Mesodermal cell (in vitro differentiated cells): ENCODE measurements at regions not wholly inside any gene's neighbourhood (a gene's known extent, or its start where the extent isn't known, plus 50 kb on each side); places are given as distances from the start of the nearest gene placed in this dataset.

Experiments
- H3K27ac ChIP-seq: 2 replicates; pipeline ENCODE4 v1.7.0; 2013; ENCODE audit warnings: mild to moderate bottlenecking, low read depth, low read length, moderate library complexity; ENCODE audit not compliant: severe bottlenecking
- H3K36me3 ChIP-seq: 2 replicates; pipeline ENCODE4 v1.7.1; 2013; ENCODE audit warnings: mild to moderate bottlenecking, low read length, moderate library complexity; ENCODE audit not compliant: control insufficient read depth, insufficient read depth
- H3K4me1 ChIP-seq: one replicate; pipeline ENCODE4 v1.7.1; 2013; ENCODE audit warnings: mild to moderate bottlenecking, low read length; ENCODE audit not compliant: insufficient read depth, control insufficient read depth, poor library complexity, severe bottlenecking
- H3K4me3 ChIP-seq: 2 replicates; pipeline ENCODE4 v1.7.0; 2013; ENCODE audit warnings: low read length, control low read depth, mild to moderate bottlenecking; ENCODE audit not compliant: insufficient read depth, poor library complexity, severe bottlenecking; ENCODE audit errors: extremely low read depth
- H3K9me3 ChIP-seq: 2 replicates; pipeline ENCODE4 v1.7.1; 2013; ENCODE audit warnings: mild to moderate bottlenecking, low read length, moderate library complexity; ENCODE audit not compliant: control insufficient read depth
- WGBS, 2 experiments: methylation state at CpG; one replicate each; pipeline ENCODE4 v1.1.5; 2013; ENCODE audit warnings: missing lambda C conversion rate in 2 of 2; ENCODE audit not compliant: insufficient coverage in 2 of 2; 5-methylcytosine and 5-hydroxymethylcytosine counted together

DNA sequence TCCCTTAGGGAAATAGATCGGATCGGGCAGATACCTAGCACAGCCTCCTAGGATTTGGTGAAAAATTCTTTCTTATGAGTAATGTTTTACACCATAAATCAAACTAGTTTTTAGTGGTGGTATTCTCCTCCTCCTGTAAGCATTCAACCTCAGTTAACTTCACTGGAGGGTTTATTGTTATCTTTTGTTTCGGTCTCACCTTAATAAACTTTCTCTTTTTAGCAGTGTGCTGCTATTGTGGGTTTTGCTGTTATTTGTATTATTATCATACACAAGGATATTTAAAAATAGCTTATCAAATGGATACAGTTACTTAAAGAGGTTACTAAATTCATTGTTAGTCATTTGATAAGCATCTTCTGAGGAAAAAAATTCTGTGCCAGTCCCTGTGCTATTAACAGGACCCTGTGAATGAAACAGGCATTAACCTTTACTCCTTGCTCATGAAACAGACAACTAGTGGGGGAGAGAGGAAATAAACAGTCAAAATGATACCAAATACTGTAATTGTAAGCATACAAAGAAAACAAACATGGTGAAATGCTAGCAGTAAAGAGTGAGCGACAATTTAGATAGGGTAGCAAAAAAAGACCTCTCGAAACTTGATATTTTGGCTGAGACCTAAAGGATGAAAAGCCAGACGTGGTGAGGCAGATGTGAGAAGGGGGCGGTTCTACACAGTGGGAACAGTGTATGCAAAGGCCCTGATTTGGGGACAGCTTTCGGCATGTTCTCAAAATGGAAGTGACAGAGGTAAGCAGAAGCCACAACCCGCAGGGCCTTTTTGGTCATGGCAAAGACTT is 178.7 kb upstream of the SOX5 start:
- peaks cover 3% of the 10 kb centered on the region for H3K4me1 ChIP-seq
- H3K9me3 ChIP-seq: no peaks in the 10 kb centered on the region
- 93% methylated on average over 6 of the region's 9 CpGs for WGBS, 2 experiments
- H3K27ac ChIP-seq: no peak overlapping the region
- H3K4me3 ChIP-seq: no peak overlapping the region
- no peaks in the 10 kb centered on the region for H3K36me3 ChIP-seq

DNA sequence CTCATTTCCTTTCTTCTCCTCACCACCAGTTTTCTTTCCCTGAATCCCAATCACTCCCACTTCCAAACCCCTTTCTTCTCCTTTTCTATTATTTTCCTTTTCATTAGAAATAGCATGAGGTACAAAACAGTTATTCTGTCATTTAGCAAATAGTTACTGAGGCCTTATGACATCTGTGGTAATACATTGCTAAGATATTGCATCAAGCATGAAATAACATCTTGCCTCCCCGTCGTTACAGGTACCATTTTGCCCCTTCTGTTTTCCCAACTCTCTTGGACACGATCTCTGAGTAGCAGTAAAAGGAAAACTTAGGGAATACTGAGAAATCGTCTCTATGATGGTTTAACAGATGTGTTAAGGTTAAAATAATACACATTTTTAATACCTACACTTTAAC is 175.8 kb upstream of the SOX5 start:
- WGBS, 2 experiments: 100% methylated on average over 1 to 3 of the region's 4 CpGs
- Histone ChIP-seq H3K4me1 (no peaks in the 10 kb centered on the region), H3K9me3 (no peaks in the 10 kb centered on the region), H3K36me3 (no peaks in the 10 kb centered on the region), H3K4me3 (no peak overlapping the region), H3K27ac (no peak overlapping the region)

DNA sequence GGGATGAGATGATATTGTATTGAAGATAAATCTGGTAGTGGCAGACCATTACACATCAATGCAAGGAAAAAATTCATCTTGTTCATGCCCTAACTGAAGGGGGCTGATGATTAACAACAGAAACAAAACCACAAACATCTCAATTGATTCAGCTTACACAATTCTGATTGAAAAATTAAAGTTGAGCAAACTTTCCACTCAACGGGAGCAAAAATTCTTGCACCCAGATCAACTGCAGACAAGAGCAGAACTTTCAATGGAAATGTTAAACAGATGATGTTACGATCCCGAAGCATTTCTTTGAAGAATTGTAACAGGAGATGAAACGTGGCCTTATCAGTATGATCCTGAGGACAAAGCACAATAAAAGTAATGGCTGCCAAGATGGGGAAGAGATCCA is 172.4 kb upstream of the SOX5 start:
- Histone ChIP-seq H3K36me3 (no peaks in the 10 kb centered on the region), H3K9me3 (no peaks in the 10 kb centered on the region), H3K27ac (no peak overlapping the region), H3K4me3 (no peak overlapping the region), H3K4me1 (no peaks in the 10 kb centered on the region)
- 85 to 90% methylated on average over 3 of the region's 4 CpGs for WGBS, 2 experiments

DNA sequence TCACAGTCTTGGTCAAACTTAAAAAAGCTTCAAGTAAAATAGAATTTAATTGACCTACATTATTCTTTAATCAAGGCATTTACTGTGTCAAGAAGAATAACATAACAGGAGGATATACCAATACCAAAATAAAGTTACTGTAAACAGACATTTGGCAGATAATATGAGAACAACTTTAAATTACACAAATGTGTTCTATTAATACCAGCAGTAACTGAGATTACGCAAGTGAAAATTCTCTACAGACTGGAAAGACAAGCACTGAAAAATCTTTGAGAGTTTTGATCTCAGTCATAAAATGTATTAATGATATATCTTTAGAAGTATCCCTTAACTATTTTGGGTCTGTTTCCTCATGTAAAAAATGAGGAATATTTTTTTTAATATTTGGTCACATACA is 169.2 kb upstream of the SOX5 start:
- Histone ChIP-seq H3K9me3 (no peaks in the 10 kb centered on the region), H3K4me1 (no peaks in the 10 kb centered on the region), H3K27ac (no peak overlapping the region), H3K4me3 (no peak overlapping the region), H3K36me3 (no peaks in the 10 kb centered on the region)
- no CpG with 5 or more reads among the region's 1 CpG for whole genome bisulfite sequencing, 2 experiments

DNA sequence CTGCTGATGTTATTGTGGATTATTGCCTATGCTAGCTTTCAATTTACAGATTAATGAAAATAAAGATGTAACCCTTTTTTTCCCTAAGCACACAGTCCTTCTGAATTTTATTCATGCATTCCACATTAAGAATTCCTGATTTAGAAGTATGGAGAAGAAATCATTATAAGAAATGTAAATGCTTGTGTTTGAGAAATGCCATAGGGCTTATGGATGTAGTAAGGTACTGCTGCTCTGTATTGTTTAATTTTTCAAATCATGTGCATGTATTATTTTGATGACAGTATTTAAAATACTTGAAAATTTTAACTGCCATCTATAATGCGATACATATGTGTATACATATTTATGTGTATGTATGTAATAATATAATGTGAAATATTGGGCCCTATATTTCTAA is 167.1 kb upstream of the SOX5 start:
- H3K27ac ChIP-seq: no peak overlapping the region
- H3K9me3 ChIP-seq: no peaks in the 10 kb centered on the region
- H3K4me1 ChIP-seq: no peaks in the 10 kb centered on the region
- H3K4me3 ChIP-seq: no peak overlapping the region
- H3K36me3 ChIP-seq: no peaks in the 10 kb centered on the region
- WGBS, 2 experiments: no CpG with 5 or more reads among the region's 1 CpG

DNA sequence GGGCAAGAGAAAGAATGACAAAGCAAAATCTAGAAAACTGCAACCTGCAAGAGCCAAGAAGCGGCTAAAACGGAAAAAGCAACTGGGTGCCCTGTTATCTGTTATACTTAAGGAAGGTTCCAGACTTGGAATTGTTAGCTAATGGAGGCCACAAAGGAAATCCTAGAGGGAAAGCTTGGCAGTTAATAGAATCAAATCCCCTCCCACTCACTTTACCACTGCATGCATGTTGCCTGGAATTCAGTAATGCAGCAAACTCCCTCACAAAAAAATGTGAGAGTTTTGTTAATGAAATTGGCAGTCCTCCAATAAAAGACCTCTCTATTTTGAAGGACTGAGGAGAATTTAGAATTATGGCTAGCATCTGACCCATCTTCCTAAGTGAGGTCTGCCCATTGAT is 164.2 kb upstream of the SOX5 start:
- WGBS, 2 experiments: 92% methylated on average over 2 of the region's 2 CpGs; no CpG with 5 or more reads in 1 of the 2 experiments
- Histone ChIP-seq H3K27ac (no peak overlapping the region), H3K9me3 (no peaks in the 10 kb centered on the region)

DNA sequence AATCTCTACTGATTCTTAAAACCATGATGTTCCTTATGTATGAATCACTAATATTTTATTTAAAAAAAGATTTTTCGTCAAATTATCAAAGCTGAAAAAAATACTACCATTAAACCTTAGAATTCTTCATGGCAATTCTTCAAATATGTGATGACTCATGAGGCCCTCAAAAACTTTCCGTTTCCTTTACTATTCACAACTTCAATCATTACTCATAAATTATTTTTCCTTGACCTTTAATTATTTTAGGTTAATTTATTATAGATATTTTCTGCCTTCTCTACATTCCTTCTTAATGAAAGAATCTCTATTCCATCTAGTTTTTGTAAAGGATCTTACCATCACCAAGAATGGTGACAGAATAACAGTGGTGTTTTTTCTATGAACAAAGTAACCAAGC is 162.1 kb upstream of the SOX5 start:
- H3K4me3 ChIP-seq: no peak overlapping the region
- WGBS, 2 experiments: no CpG with 5 or more reads among the region's 2 CpGs
- no peaks in the 10 kb centered on the region for H3K36me3 ChIP-seq
- no peak overlapping the region for H3K27ac ChIP-seq
- no peaks in the 10 kb centered on the region for H3K9me3 ChIP-seq
- no peaks in the 10 kb centered on the region for H3K4me1 ChIP-seq

More for the DNA sequence above, 164.2 kb upstream of the SOX5 start:
- no peaks in the 10 kb centered on the region for H3K4me1 ChIP-seq
- H3K4me3 ChIP-seq: no peak overlapping the region
- H3K36me3 ChIP-seq: no peaks in the 10 kb centered on the region

DNA sequence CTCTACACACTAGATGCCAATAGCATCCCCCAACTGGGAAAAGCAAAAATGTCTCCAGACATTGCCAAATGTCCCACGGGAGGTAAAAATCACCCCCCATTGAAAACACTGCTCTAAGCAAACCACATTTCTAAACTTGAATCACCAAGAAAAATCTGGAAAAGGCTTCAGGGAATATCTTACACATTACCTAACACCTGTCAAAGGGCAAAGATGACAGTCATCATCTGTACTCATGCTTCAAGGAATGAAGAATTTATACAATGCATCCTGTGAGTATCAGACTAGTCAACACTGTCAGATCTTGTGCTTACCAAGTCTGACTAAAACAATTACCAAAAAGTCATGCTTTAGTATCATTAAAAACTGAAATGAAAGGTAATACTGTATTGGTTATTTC is 161.6 kb upstream of the SOX5 start:
- Histone ChIP-seq H3K4me3 (no peak overlapping the region), H3K4me1 (no peaks in the 10 kb centered on the region), H3K36me3 (no peaks in the 10 kb centered on the region), H3K27ac (no peak overlapping the region), H3K9me3 (no peaks in the 10 kb centered on the region)
- WGBS, 2 experiments: 100% methylated on average over 1 of the region's 1 CpG

DNA sequence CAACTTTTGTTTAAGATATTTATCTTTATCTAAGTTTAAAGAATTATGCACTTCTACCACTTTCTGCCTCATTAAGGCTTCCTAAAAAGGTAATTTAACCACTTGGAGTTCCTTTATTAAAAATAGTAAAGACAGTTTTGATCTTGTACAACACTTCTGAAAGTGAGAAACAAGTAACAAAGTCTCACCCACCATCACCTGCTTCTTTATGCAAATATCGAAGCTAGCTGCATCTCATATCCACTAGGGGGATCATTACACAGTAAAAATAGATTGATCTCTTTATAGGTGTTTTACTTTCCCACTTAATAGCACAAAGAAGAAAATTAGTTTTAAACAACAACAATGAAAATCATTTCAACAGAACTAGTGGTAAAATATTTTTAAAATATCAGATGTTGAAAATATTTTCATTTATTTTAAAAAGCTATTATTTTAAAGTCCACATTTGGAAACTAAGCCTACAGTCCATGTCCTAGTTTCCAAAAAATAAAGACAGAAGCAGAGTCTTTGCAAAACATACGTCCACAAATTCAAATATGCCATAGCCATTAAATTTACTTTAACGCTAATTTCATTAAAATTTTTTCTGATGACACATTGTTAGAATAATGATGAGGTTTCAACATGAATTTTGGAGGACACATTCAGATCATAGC is 160.0 kb upstream of the SOX5 start:
- Histone ChIP-seq H3K27ac (no peak overlapping the region), H3K4me1 (no peaks in the 10 kb centered on the region), H3K4me3 (no peak overlapping the region), H3K9me3 (no peaks in the 10 kb centered on the region), H3K36me3 (no peaks in the 10 kb centered on the region)
- WGBS, 2 experiments: no CpG with 5 or more reads among the region's 3 CpGs

DNA sequence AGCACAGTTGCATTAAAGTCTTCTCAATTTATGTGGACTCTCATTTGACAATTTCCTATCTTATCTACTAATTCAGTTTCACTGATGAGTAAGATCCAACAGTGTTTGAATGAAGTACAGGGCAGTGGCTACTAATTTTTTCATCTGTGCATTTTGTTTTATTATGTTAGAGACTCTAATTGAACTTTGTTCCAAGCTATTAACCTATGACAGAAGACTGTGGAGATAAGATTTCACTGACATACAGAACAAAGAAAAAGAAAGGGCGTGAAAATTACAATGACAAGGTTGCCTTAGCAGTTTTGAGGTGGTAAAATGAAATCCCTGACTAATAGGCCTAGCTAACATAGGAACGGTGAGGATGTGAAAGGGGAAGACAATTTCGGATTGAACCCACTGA is 153.2 kb upstream of the SOX5 start:
- 100% methylated on average over 1 of the region's 3 CpGs; no CpG with 5 or more reads in 1 of the 2 experiments for WGBS, 2 experiments
- H3K27ac ChIP-seq: no peak overlapping the region
- H3K36me3 ChIP-seq: no peaks in the 10 kb centered on the region
- no peak overlapping the region for H3K4me3 ChIP-seq
- H3K4me1 ChIP-seq: no peaks in the 10 kb centered on the region
- H3K9me3 ChIP-seq: no peaks in the 10 kb centered on the region

DNA sequence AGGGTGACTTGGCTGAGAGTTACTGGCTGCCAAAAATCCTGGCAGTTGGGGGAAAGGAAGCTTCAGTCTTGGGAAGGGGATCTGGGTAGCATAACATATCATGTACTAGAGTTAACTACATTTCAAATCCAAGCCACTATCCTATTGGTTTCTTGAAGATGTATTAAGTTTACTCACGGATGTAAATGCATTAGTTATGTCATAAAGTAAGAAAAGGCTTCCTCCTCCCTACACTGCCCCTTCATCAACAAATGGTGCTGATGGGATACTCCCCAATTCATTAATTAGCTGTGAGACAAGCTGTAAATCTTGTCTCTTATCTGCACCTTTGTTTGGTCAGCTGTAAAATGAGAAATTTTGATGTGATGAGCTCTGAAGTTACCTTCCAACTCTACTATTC is 150.1 kb upstream of the SOX5 start:
- no CpG with 5 or more reads among the region's 1 CpG for WGBS, 2 experiments
- Histone ChIP-seq H3K27ac (no peak overlapping the region), H3K4me3 (no peak overlapping the region), H3K9me3 (no peaks in the 10 kb centered on the region), H3K4me1 (no peaks in the 10 kb centered on the region), H3K36me3 (no peaks in the 10 kb centered on the region)
